HG02798 (cell line): ENCODE measurements at regions not wholly inside any gene's neighbourhood (a gene's known extent, or its start where the extent isn't known, plus 50 kb on each side); places are given as distances from the start of the nearest gene placed in this dataset.

Experiments
- ATAC-seq: cut with Tn5 transposase; IDR thresholded peaks from one replicate; pipeline ENCODE4 v1.9.1; 2021; ENCODE audit warnings: mild to moderate bottlenecking; ENCODE audit not compliant: unreplicated experiment, poor library complexity

DNA sequence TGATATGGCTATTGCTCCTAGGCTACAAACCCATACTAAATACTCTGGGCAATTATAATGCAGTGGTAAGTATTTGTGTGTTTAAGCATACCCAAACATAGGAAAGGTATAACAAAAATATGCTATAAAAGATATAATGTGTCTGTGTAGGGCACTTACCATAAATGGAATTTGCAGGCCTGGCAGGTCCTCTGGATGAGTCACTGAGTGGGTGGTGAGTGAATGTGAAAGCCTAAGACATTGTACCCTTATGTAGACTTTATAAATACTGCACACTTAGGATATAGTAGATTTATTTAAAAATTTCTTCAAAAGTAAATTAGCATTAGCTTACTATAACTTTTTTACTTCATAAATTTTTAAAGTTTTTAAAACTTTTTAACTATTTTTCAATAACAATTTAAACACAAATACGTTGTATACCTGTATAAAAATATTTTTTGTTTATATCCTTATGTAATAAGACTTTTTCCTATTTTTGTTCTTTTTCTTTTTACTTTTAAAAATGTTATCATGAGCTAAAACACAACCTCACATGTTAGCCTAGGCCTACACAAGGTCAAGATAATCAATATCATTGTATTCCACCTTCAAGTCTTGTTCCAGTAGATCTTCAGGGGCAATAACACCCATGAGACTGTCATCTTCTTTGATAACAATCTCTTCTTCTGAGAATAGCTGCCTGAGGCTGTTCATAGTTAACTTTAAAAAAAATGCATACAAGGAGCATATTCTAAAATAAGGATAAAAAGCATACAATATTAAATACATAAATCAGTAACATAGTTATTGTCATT, 306.3 kb upstream of the RGS18 start:
- no peak for ATAC-seq

DNA sequence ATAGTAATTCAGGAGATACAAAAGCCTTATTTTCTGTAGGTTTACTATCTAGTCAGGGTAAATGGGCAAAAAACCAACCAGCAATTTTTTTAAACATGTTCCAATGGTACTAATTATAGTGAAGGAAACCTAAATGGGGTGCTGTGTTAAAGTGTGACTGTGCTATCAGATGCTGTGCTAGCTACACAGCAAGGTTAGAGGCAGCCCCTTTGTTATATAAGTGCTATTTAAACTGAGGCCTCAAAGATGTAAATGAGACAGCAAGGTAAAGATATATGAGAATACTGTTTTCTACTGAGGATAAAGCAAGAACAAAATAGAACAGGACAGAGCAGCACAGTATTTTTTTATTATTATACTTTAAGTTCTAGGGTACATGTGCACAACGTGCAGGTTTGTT, 305.4 kb upstream of the RGS18 start:
- no peak for ATAC-seq

DNA sequence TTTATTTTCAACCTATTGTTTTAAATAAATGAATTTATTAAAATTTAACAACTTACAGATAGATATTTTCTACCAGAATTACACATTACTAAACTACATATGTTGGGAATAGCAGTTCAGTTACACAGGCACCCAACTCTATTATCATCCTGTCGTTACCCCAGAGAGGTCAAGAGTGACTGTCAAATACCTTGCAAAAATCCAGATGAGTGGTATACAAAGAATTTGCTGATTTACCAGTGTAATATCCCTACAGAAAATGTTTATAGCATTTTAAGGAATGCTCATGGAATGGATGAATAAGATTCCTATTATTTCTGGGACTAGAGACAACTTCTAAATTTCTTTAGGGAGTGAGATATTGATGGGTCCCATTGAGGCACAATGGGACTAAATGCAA, 300.7 kb upstream of the RGS18 start:
- ATAC-seq = no peak

DNA sequence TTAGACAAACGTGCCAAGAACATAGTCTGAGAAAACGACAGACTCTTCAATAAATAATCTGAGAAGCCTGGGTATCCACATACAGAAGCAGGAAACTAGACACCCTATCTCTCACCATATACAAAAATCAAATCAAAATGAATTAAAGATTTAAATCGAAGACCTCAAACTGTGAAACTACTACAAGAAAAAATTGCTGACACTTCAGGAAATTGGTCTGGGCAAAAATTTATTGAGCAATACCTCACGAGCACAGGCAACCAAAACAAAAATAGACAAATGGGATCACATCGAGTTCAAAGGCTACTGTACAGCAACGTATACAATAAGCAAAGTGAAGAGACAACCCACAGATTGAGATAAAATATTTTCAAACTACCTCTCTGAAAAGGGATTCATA, 292.8 kb upstream of the RGS18 start:
- ATAC-seq = no peak

DNA sequence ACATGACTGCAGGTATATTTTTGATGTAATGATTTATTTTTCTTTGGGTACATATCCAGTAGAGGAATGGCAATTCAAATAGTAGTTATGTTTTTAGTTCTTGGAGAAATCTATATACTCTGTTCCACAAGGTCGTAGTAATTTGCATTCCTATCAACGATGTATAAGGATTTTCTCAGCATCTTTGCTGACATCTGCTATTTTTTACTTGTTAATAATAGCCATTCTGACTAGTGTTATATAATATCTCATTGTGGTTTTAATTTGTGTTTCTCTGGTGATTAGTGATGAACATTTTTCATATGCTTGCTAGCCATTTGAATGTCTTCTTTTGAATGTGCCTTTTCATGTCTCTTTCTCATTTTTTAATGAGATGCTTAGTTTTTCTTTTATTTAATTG, 292.1 kb upstream of the RGS18 start:
- no peak for ATAC-seq

DNA sequence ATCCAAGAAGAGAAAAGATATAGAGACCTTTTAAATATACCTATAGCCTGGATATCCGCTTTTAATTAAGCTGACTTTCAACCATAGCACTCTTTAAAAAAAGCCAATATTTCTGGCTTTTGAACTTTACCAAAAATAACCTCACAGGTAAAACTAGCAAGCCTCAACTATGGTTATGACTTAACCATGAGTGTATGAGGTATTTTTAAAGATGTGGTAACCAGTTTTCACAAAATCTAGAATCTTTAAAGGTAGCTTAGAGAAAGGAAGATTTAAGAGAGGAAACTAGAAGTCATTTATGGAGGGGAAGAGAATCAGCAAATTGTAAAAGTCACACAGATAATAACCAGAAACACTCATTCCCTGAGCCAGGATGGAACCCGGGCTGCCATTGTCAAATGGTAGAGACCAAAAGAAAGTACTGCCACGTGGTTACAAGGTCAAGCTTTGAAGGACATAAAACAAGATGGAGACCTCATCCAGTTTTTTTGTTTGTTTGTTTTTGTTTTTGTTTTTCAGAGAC, 288.4 kb upstream of the RGS18 start:
- ATAC-seq = no peak

DNA sequence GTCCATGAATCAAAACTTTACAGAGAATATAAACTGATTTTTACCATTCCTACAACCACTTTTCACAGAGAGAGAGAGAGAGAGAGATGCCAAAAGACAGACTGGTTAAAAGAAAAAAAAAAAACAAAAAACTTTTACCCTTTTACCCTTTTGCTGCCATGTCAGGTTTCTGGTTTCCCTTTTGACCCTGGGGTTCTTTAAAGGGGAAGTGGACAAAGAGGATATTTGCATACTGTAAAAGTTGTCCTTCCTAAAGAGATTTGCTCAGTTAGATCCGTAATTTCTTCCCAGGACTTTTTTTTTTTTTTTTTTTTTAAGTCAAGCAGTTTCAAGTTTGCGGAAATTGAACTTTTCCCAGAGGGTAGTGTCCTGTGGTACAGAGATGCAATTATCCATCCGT, 287.8 kb upstream of the RGS18 start:
- peak; percentile 55 for ATAC-seq

DNA sequence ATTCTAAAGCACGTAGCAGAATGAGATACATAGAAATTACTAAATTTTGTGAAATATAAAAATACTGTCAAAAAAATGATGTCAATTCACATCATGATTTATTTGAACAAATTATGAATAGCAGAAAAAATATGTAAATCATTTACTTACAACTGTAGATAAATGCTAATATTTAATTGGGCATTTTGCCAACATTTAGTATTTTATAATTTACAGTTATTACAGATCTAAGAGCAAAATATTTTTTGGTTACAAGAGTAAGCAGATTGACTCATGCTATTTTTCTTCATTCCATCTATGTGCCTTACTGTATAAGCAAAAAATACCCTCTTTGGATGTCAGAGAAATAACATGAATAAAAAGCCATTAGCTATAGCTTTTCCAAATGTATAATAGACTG, 282.3 kb upstream of the RGS18 start:
- ATAC-seq = no peak

DNA sequence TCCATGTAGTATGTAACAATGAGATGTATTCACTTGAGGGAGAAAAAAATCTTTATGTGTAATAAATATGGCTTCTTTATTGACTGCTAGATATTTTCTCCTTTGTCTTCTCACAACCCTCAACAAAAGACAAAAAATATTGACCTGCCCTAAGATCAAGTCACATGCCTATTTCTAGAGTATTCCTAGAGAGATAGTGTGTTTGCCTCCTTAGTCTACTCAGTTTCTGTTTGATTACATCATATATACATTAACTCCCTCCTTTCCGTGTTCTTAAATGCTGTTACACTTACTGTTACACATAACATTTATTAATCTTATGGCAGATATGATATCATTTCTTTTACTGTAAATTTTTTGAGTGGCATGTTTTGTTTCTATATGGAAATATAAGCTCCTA, 281.6 kb upstream of the RGS18 start:
- ATAC-seq = no peak

DNA sequence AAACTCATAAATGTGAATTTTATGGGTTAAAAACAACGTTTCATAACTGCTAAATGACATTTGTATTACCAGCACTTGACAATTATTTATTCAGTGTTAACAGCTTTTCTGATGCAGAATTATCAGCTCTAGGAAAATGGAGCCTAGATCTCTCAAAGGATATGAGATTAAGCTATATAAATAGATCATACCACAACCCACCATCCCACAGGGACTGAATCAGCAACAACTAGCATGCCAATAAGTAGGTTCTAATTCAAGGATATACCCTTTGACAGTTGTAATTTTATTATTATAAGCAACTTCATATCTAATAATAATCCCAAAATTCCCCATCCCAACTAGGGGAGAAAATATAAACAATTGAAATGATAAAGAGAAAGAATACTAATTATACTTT, 275.4 kb upstream of the RGS18 start:
- no peak for ATAC-seq

DNA sequence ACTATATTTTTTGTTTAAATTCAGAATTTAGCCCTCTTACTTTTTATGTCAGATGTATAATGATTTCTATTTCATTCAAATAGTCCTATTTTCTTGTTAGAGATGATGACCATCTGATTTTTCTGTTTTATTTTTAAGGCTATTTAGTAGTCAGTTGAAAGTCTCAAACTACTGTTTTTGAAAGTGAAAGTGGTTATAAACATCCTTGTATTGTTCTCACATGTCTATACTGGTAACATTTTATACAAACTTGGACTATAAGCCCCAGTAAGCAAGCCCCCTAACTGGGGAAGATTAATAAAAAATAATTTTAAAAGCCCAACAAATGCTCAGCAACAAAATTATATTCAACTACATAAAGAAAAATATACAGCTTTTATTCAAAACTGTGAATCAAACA, 271.3 kb upstream of the RGS18 start:
- peak; percentile 53 for ATAC-seq

DNA sequence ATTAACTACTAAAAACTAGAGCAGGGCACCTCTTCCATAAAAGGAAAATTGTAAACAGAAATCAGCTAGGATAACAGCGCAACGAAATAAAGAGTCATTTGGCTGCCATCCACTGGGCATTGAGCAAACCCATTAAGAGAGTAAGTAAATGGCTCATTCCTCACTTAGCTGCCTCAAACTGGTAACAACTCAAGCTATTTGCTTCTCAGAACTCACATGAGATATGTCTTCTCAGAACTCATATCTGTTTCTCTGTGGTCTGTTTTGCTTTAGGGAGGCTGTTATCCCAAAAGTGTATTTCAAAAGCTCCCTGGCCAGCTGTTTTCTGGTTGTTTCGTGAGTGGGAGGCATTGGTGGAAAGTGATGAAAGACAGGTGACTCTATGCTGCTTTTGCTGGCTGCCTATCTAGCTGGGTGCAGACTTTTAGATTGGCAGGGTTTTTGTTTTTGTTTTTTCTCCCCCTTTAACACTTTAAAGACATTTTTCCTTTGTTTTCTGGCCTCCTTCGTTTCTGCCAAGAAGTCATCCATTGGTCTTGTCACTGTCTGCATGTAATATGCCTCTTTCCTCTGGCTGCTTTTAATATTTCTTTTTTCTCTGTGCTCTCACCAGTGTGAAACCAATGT, 269.2 kb upstream of the RGS18 start:
- peak; percentile 71 for ATAC-seq

DNA sequence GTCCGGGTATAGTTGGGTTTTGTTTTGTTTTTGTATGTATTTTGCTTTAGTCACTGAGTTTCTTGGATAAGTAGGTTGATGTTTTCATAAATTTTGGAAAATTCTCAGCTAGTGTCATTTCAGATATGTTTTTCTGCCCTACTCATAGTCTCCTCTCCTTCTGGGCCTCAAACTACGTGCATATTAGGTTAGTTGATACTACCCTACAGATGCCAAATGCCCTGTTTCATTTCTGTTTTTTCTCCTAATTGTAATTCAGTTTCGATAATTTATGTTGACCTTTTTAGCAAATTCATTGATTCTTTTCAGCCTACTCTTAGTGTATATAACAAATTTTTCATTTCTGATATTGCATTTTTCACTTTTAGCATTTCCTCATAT, 268.6 kb upstream of the RGS18 start:
- peak; percentile 32 for ATAC-seq

DNA sequence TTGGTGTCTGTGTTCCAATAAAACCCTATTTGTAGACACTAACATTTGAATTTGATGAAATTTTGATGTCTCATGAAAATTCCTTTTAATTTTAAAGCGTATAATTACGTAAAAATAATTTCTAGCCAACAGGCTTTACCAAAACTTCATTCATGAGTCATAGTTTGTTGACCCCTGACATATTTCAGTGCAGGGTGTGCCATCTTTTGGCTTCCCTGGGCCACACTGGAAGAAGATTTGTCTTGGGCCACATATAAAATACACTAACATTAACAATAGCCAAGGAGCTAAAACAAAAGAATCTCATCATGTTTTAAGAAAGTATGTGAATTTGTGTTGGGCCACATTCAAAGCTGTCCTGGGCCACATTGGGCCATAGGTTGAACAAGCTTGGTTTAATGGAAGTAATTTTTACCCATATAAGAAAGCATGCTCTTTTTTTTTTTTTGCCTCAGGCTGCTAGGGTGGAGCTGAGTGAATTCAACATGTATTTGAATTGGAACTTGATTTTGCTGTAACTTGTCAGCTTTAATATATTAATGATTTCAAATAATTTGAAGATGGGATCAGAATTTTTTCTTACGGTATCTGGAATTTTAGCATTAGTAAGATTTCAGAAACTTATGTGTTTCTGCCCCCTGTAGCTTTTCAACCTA, 267.7 kb upstream of the RGS18 start:
- no peak for ATAC-seq

DNA sequence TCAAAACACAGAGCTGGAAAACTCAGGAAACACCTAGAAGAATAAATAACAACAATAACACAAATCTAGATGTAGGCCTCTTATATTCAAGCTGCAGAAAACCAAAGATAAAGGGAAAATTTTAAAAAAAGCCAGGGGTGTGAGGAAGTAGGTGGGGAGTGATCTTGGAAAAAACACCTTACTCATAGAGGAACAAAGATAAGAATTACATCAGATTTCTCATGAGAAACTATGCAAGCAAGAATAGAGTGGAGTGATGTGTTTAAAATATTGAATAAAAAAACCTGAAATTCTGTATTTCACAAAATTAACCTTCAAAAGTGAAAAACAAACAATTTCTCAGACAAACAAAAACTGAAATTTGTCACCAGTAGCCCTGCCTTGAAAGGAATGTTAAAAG, 265.5 kb upstream of the RGS18 start:
- ATAC-seq = no peak

DNA sequence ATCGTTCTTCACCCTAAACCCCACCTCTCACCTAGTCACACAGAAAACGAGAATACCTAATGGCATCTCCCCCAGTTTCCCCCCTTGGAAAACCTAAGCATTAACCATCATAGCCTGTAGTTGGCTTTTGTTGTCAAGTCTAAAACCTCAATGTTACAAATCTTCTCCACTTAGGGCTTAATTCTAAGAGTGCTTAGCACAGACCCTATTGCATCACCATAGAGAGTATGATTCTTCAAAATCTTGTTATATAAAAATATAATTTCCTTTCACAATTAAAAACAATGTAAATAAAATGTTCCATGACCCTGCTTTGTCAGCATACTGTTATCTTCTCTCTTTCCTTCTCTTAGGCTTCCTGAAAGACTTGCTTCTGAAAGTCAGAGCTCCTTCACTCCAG, 263.2 kb upstream of the RGS18 start:
- no peak for ATAC-seq

DNA sequence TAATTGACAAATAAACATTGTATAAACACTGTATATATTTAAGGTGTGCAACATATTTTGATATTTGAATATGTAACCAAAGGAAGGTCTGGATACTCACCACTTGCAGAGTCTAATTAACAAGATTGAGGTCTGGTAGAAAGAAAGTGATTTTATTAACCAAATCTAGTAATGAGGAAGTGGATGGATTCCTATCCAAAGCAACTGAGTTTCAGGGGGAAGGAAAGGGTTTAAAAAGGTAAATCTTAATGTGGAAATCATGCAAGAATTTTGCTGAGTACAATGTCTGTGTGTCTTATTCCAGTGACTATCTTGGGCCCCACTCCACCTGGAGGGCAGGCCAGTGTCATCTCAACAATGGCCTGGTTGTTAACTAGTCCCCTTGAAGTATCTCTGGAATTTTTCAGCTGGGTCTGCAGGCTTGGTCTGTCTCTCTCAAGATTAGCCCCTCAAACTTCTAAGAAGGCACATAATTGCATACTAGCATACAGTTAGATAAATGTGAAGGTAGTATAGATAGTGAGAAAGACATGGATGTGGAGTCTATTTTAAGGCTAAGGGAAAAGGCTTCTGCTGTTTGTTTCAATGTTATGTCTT, 262.7 kb upstream of the RGS18 start:
- ATAC-seq = no peak

DNA sequence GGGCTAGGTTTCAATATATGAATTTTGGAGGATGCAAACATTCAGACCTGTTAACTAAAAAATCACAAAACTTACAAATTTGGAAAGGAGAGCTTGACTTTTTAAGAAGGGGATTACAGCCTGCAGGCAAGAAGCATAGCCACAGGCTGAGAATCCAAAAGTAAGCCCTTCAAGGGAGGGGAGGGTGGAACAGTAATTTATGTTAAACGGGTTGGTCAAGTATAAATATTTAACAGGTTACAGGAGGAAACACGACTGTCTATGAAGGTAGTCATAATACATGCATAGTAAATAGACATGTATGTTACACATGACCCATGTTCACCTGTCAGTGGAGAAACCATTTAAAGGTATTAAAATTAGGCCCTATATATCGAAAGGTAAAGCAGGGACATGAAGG, 261.1 kb upstream of the RGS18 start:
- no peak for ATAC-seq

DNA sequence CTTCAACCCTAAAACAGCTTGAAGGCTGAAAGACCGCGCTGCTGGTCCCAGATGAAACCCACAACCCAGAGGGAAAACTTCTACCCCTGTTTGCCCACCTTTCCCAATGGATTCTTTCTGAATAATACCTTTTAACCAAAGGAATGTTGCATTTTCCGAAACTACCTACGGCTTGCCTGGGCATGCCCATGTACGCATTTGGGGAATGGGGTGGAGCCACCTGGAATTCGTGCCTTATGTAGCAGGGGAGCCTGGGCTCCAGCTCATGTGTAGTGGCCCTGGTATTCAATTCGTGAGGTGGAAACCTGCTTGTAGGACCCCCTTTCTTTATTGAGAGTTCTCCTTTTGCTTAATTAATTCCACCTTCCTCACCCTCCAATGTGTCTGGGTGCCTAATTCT, 256.6 kb upstream of the RGS18 start:
- no peak for ATAC-seq

DNA sequence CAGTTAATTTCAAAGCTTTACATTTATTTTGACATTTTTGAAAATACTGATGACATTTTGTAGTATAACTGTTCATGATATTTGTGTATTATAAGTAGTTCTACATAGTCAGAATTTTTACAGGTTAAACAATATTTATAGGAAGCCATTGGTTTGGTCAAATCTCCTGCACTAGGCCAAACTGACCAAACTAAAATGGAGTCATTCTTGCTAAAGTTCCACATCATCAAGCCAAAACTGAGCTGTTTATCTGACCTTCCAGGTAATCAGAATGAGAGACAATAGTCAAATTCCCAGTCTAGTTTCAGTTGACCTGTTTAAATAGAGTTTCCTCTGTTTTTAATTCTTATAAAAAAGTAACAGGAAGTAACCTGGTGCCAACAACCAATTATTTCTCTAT, 253.3 kb upstream of the RGS18 start:
- ATAC-seq = no peak

DNA sequence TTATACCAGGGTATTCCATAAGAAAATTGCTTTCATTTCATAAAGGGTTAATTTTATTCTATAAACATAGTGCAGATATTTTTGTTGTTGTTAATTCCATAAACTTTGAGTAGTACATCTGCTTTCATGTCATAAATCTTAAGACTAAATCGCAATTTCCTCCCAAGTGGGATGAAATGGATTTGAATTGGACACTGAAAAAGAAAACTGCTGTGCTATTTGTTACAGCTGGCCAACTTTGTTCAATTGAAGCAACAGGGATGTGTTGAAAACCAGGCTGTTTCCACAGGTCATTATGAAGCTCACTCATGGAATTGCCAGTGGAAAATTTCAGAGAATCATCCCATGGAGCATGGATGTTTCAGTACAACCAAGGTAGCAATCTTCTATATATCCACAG, 252.5 kb upstream of the RGS18 start:
- no peak for ATAC-seq
